Esophagus muscularis mucosa (tissue), 4 donors: ENCODE measurements at regions not wholly inside any gene's neighbourhood (a gene's known extent, or its start where the extent isn't known, plus 50 kb on each side); places are given as distances from the start of the nearest gene placed in this dataset.

Experiments
- EP300 ChIP-seq: sonication (generic); formaldehyde crosslinking; IDR thresholded peaks from one replicate; pipeline ENCODE4 v1.6.1; 2017; ENCODE audit warnings: antibody characterized with exemption
- POLR2A ChIP-seq: fragments of 450-650 bp; IDR thresholded peaks from one replicate; pipeline ENCODE4 v1.6.1; 2017; ENCODE audit warnings: antibody characterized with exemption, moderate library complexity, mild to moderate bottlenecking, low read depth
- POLR2AphosphoS5 ChIP-seq, 2 donors: sonication (generic); formaldehyde crosslinking; IDR thresholded peaks; one replicate each; pipeline ENCODE4 v1.6.1; 2017; ENCODE audit warnings: antibody characterized with exemption in 2 of 2
- TF ChIP-seq, protein P1 (sequence below), 3 experiments: fragments of 200-600 bp in 2 of 3; fragments of 450-650 bp in 1 of 3; sonication (generic) in 2 of 3; IDR thresholded peaks; one replicate each; pipeline ENCODE4 v1.5.1; 2017 to 2019; ENCODE audit warnings: antibody characterized with exemption in 3 of 3, mild to moderate bottlenecking in 2 of 3, moderate library complexity in 1 of 3

DNA sequence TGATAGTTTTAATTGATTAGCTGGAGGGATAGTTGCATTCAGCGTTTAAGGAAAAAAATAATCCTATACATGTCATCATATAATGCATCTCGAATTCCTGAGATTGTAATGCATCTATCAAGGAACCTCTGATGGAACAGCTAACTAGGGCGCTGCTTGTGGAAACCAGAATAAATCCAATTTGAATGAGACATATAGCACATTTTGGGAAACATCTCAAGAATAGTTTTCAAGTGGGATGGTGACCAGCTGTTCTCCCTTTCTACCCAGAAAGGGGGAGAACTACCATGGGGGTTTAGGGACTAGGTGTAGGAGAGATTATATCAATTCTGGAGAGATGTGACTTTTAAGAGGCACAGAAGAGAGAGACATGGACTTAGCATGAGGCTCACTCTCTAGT lies 319.3 kb upstream of the BRINP1 start:
- TF ChIP-seq POLR2A = no peak
- TF ChIP-seq, protein P1, sequence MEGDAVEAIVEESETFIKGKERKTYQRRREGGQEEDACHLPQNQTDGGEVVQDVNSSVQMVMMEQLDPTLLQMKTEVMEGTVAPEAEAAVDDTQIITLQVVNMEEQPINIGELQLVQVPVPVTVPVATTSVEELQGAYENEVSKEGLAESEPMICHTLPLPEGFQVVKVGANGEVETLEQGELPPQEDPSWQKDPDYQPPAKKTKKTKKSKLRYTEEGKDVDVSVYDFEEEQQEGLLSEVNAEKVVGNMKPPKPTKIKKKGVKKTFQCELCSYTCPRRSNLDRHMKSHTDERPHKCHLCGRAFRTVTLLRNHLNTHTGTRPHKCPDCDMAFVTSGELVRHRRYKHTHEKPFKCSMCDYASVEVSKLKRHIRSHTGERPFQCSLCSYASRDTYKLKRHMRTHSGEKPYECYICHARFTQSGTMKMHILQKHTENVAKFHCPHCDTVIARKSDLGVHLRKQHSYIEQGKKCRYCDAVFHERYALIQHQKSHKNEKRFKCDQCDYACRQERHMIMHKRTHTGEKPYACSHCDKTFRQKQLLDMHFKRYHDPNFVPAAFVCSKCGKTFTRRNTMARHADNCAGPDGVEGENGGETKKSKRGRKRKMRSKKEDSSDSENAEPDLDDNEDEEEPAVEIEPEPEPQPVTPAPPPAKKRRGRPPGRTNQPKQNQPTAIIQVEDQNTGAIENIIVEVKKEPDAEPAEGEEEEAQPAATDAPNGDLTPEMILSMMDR (IDR thresholded peaks at IDR 0.05) = no peak
- no peak for TF ChIP-seq POLR2AphosphoS5 (IDR thresholded peaks at IDR 0.05)
- TF ChIP-seq EP300 = no peak
